HepG2 (cell line): ENCODE measurements at regions not wholly inside any gene's neighbourhood (a gene's known extent, or its start where the extent isn't known, plus 50 kb on each side); places are given as distances from the start of the nearest gene placed in this dataset.

Experiments
- CEBPG ChIP-seq: IDR thresholded peaks from 2 replicates; pipeline ENCODE4 v1.6.1; 2016
- MXI1 ChIP-seq: IDR thresholded peaks from 3 replicates; pipeline ENCODE4 v1.6.1; 2012; ENCODE audit warnings: low read depth, low read length, inconsistent platforms, borderline replicate concordance
- NBN ChIP-seq: fragments of 450-650 bp; conservative IDR thresholded peaks from 2 replicates; pipeline ENCODE4 v1.6.1; 2017
- SIN3A ChIP-seq: IDR thresholded peaks from 2 replicates; pipeline ENCODE4 v1.6.1; 2011; ENCODE audit warnings: low read depth, mild to moderate bottlenecking, control low read depth, low read length, borderline replicate concordance
- ZNF333 ChIP-seq: sonication (generic); formaldehyde crosslinking; IDR thresholded peaks from 2 replicates; pipeline ENCODE4 v1.4.0; 2020; ENCODE audit warnings: mild to moderate bottlenecking, missing genetic modification reagents, borderline replicate concordance
- ZNF460 ChIP-seq: sonication (generic); formaldehyde crosslinking; IDR thresholded peaks from 2 replicates; pipeline ENCODE4 v1.5.1; 2020; ENCODE audit warnings: missing genetic modification reagents, mild to moderate bottlenecking, borderline replicate concordance

DNA sequence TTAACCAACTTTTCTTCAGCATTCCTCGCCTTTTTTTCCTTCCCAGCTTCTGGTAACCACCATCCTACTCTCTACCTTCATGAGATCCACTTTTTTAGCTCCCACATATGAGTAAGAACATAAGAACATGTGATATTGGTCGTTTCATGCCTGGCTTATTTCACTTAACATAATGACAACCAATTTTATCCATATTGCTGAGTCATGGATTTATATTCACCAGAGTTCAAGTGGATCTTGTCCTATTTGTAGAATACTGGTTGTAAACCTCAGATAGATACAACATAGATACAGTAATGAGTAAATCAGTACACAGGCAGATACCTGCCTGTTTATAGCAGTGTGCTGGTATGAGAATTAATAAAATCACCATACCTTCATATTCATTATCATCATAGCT, 412.0 kb upstream of the RBMS3 start:
- no peak for TF ChIP-seq CEBPG
- no peak for TF ChIP-seq ZNF333
- TF ChIP-seq MXI1: no peak
- TF ChIP-seq ZNF460 (CRISPR knock-in tag): no peak
- no peak for TF ChIP-seq SIN3A
- TF ChIP-seq NBN: no peak
